Middle frontal gyrus (tissue), 1 donor: ENCODE measurements at regions not wholly inside any gene's neighbourhood (a gene's known extent, or its start where the extent isn't known, plus 50 kb on each side); places are given as distances from the start of the nearest gene placed in this dataset.

ENCODE experiments used
- DNase-seq: peaks from one replicate; pipeline ENCODE4 v3.0.0-alpha.2; 2015; ENCODE audit warnings: low spot score; ENCODE audit errors: extremely low spot score

- DNase-seq: no peak
Observed at GRCh38 chr2:103809941-103810441, 1043.9 kb upstream of the POU3F3 start.

DNA sequence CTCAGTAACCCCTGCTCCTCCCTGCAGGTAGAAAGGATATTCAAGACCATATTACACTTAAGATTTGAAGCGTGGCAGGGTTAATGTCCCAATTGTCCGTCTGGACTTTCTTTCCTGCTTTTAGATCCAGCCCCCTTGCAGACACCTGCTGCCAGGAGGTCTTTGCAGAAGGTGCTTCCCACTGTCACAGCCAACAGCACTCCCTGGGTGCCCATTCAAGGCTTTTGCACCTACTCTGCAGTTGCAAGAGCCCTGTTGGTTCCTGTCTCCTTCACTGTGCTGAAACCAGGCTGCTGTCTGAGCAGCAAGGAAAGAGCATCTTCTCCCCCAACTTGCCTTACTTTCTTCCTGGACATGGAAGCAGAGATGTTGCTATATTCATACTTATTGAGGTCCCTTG is 1043.0 kb upstream of the POU3F3 start:
- no peak for DNase-seq

- no peak for DNase-seq
Observed at GRCh38 chr2:103814016-103814415, 1039.9 kb upstream of the POU3F3 start.

- DNase-seq: no peak
Observed at GRCh38 chr2:103815731-103816130, 1038.2 kb upstream of the POU3F3 start.

DNA sequence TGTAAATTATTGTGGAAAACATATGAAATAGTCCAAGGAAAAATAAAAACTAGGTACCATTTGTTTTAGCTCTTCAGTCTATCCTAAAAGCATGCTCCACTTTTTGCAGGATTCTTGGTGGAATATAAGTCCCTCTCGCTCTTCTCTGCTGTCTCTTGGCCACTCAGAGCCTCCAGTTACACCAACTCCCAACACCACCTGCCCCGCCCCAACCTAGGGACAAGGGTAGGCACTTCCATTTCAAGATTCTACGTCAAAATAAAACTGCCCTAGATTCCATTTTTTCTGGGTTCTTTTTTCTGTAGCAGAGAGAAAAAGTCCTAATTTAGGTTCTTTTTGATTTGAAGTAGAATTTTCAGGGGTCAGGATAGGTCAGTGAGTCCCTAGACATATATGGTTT is 1036.2 kb upstream of the POU3F3 start:
- no peak for DNase-seq

GRCh38 chr2:103818176-103818575 is 1035.7 kb upstream of the POU3F3 start:
- DNase-seq: no peak

GRCh38 chr2:103819599-103819998 is 1034.3 kb upstream of the POU3F3 start:
- no peak for DNase-seq

DNA sequence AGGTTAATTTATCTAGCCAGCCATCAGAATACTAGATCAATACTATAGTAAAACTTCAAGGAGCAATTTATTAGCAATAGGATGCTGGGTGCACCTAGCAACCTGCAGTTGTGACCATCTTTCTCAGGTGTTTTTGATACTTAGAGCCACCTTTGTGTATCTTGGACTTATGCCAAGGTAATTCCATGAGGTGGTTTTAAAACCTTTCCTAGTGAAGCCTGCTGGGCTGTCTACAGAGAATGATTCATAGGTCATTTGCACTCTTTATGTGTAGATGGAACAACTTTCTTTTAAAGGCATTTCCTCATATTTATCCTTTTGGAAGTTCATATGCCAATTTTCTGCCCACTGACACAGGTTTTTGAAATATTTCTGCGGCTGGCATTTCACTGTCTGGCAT is 1030.1 kb upstream of the POU3F3 start:
- no peak for DNase-seq

DNA sequence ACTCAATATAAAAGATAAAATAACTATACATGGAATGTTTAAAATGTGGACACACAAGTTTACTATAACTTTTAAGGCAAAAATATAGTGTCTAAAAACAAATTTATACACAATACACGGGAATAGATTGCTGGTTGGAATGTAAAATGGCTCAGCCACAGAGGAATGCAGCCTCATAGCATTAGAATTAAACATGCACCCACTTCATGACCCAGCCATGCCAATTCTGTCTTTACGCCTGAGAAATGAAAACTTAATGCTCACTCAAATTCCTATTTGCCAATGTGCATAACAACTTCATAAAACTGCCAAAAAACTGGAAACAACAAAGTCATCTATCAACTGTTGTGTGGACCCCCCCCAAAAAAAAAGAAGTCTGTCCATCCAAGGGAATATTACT is 1006.6 kb upstream of the POU3F3 start:
- DNase-seq: no peak

DNA sequence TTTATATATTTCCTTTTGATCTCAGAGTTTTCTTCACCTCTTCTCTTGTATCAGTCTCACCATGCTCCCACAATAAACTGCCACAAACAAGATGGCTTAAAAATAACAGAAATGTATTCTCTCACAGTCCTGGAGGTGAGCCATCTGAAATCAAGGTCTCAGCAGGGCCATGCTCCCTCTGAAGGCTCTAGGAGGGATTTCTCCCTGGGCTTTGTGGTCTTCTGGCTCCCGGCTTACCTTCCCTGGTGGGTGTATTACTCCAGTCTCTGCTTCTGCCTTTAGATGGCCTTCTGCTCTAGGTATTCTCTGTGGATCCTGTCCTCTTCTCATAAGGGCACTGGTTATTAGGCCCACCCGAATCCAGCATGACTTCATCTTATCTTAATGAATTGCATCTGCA is 994.7 kb upstream of the POU3F3 start:
- no peak for DNase-seq

DNA sequence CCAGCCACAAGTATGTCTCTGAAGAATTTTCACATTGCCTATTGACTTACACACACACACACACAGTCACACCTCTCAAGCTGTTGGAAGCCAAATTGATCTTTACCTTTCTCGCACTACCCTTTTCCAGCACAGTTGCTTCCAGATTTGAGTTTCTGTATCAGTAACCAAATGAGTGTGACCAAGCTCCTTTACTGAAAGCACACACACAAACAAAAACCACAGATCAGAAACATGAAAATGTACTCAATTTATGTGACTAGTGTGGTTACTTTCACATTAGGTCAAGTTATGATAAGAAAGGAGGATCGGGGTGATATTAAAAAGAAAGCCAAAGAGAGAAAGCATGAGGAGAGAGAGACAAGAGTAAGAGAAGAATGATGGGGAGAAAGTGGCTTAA is 993.9 kb upstream of the POU3F3 start:
- DNase-seq: no peak

GRCh38 chr2:103868396-103868795 is 985.5 kb upstream of the POU3F3 start:
- DNase-seq: no peak

DNA sequence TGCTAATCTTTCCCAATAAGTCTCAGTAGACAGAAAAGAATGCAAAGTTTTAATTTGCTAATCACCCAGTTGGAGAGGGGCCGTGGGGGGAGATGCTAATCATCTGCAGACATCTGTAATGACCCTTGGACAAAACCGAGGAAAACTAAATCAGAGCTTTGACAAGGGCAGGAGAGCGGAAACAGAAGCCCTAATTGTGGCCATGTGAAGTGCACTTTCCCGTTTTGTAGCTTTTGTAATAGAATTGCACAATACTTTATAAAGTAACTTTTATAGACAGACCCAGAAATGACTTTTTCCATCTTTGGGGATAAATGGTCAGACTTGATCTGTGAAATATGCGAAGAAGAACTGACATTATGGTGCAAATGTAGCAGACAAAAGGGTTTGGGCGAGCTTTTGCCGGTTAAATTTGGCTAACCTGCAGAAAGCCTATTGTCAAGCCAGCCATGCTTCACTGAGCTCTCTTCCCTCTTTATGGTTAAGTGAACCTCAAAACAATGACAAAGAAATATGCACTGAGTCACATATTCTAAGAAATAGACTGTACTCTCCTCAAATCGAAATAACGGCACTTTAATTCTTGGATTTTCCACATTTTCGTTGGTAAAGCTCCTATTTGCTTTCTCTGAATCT is 980.1 kb upstream of the POU3F3 start:
- no peak for DNase-seq

GRCh38 chr2:103875131-103875530 is 978.8 kb upstream of the POU3F3 start:
- no peak for DNase-seq

GRCh38 chr2:103875531-103875930 is 978.4 kb upstream of the POU3F3 start:
- no peak for DNase-seq

- DNase-seq: no peak
Observed at GRCh38 chr2:103876611-103877010, 977.3 kb upstream of the POU3F3 start.

DNA sequence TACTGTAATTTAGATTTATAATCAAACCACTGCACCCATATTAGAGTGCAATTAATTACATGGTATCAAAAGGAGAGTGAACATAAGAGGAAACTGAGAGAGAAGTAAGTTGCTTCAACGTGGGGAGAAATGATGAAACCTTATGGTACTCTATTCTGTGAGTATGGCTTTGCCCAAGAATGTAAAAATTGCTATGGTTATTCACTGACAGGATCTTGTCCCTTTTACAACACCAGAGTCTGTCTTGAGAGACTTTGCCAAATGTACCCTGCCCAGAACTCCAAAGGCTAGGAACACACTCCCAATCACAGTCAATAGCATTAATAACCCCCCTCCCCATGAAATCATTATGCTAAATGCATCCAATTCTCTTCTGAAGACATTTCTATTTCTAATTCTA is 974.8 kb upstream of the POU3F3 start:
- no peak for DNase-seq

DNA sequence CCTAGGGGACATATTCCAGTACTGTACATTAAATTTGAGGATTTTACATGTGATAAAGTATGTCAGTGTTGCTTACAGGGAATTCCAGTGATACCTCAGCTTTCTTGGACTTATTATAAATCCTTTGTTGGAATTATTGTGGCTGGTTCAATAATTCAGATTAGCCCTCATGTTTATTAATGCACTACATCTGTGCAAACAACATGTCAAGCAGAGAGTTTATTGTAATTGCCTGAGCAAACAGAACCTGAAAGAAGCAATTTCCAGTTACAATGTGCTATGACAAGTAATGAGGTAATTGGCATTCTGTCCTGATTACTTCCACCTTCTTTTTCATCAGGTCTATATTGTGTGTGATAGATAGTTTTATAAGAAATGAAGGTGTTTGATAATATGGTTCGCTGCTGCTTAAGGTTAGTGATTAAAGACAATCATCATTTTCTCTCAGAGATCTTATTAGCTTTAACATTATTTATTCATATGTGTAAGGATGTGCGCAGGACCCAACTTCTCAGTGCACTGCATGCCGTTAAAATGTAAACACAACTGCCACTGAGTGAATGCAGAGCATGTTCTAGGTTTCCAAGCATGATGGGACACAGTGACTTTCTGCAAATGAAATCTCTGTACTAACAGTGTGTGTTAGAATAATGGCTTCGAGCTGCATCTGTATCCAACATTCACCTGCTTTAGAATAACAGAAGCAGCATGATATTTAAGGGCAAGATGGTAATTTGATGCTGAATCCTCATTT is 973.7 kb upstream of the POU3F3 start:
- DNase-seq: no peak

DNA sequence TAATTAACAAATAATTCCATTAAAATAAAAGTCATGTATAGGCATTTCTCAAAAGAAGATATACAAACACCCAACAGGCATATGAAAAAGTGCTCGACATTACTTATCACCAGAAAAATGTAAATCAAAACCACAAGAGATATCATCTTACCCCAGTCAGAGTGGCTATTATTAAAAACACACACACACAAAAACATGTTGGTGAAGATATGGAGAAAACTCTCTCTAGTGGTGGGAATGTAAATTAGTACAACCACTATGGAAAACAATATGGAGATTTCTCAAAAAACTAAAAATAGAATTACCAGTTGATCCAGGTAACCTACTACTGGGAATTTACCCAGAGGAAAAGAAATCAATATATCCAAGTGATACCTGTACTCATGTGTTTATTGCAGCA is 966.3 kb upstream of the POU3F3 start:
- no peak for DNase-seq

DNA sequence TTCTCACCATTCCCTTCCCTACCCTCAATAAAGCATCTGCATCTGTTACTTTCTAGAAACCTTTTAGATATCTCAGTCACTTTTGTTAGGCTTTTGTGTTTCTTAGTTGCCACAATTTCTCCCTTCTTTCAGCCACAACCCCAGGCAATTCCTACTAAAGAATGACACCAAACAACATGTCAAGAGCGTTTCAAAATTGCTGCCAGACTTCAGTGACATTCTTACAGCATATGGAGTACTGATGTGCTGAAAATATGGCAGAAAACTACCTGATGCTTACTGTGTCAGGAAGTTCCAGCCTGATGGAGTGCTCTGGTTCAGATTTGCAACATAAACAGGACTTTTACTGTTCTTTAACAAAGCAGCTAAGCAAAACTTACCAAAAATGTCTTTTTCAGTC is 957.7 kb upstream of the POU3F3 start:
- DNase-seq: no peak

- no peak for DNase-seq
Observed at GRCh38 chr2:103898561-103898960, 955.4 kb upstream of the POU3F3 start.

DNA sequence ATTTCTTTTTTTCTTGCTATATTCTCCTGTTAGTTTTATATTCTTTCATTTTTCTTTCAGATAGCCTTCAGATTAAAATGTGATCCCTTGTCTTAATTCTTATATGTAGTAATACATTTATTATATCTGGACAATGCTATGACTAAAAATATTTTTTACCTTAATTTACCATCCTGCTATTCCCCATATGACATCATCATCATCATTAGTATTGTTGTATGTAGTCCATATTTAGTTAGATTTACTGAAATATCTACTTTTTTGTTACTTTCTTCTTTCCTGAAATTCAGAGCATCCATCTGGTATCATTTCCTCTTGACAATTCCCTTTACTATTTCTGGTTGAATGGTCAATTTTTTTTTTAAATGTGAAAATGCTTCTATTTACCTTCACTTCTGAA is 951.6 kb upstream of the POU3F3 start:
- no peak for DNase-seq

DNA sequence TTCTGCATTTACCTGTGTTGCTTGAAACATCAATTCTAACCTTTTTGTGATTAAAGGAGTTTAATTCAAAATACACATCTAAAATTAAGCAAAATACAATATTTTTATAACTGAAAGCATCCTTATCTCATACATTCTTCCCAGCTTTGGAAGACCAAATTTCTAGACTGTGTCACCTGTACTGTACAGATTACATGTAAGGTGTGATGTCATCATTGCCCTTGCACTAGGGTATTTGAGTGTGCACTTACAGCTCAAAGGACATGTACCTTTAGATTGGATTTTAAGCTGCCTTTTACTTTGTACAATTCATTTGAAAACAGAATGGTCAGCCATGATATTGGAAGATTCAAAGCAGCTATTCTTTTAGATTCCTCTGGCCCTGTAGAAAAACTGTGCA is 932.8 kb upstream of the POU3F3 start:
- DNase-seq: no peak
